ENCODE measurements at regions not wholly inside any gene's neighbourhood (a gene's known extent, or its start where the extent isn't known, plus 50 kb on each side); places are given as distances from the start of the nearest gene placed in this dataset.
"Not testable (repeated sequence)": the region's sequence is repeated elsewhere in the genome, so short reads cannot be mapped to it uniquely, and the experiment has no call there.

DNA sequence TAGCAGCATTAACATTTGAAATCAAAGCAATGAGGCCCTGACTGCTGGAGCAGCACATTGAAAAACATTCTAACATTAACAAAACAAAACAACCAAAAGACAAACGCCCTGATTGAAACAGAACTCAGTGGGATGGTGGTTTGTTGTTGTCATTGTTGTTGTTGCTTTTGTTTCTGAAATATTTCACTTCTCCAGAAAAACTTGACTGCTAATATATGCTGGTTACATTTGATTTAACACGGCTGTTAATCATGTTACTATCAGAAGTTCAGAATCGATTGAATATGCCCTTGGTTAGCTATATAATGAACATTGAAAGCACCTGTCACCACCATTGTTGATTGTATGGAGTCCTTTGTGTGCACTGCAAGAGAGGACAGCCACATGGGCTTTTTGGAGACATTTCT, 790.4 kb upstream of the GALNTL6 start:
- no peak for DNase-seq (ENCODE audit: low read depth in 4 of 4, low spot score in 2 of 4)

DNA sequence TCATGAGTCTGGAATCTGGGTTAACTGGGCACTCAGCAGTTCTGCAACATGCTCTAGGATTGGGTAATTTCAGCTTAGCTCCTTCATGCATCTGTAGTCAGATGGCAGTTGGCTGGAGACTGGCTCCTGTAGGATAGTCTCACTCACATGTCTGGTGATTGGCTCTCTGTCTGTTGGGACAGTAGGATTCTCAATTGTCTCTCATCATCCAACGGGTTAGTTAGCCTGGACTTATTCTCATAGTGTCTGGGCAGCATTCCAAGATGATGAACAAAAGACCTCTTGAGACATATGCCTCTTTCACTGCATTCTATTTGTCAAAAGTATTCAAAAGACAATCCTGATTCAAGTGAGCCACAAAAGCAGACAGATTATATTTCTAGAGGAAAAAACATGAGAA, 795.6 kb upstream of the GALNTL6 start:
- DNase-seq (ENCODE audit: low read depth in 4 of 4, low spot score in 2 of 4) = no peak

DNA sequence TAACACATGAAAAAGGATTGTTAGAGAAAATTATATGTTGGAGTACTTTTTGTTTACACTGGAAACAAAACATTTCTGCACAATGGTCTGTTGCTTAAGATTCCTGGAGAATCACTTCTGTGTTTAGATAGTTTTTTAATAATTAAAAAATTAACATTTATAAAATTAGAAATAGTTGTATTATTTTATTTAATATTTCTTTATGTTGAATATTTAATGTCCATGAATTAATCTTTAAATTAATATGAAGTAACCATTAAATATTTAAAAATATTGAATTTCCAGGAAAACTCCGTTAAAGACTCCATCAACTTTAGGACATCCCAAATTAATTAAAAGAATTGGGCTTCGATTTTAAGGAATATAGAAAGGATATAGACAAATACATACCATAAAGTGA, 797.1 kb upstream of the GALNTL6 start:
- no peak for DNase-seq (ENCODE audit: low read depth in 4 of 4, low spot score in 2 of 4)

DNA sequence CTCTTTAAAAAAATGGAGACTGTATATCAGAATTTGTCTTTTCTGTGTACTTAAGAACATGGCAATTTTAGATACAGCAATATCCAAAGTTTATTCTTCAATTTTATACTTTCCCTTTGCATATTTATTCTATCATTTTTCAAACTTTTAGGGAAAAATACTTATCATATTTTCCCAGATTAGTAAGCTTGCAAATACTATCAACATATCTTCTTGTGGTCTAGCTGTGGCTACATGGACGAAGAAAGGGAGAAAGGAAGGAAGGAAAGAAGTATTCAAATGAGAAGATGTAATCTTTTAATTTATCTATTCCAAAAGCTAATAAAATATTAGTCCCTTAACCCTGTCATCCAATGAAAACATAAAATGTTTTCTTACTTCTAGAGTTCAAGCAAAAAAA, 797.8 kb upstream of the GALNTL6 start:
- DNase-seq (ENCODE audit: low read depth in 4 of 4, low spot score in 2 of 4) = no peak

DNA sequence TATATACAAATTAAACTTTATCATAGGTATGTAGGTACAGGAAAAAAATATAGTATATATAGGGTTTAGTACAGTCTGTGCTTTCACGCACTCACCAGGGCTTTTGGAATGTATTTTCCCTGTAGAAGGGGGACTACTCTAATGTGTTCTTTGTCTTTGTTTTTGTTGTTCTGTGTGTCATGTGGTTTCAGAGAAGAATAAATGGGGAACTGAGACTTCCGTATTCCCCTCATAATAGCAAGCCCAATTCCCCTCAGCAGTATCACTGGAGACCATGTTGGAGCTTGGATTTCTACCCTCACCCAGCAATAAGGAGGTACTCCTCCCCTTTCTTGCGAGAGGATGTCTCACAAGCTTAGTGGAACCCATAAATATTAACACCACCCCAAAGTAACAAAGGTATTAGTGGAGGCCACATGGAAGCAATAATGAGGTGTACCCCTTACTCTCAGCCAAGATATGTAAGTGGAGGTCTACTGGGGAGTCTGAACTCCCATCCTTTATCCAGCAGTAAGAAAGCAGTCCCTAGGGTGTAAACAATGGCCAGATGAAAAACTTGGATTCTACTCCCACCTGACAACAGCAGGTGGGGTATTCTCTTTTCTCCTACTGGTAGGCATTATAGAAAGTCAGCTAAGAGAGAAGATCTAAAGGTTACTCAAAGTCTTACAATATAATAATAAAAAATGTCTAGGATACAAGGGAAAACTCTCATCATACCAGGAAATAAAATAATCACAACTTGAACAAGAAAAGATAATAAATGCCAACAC, 805.4 kb upstream of the GALNTL6 start:
- no peak for DNase-seq (ENCODE audit: low read depth in 4 of 4, low spot score in 2 of 4)

DNA sequence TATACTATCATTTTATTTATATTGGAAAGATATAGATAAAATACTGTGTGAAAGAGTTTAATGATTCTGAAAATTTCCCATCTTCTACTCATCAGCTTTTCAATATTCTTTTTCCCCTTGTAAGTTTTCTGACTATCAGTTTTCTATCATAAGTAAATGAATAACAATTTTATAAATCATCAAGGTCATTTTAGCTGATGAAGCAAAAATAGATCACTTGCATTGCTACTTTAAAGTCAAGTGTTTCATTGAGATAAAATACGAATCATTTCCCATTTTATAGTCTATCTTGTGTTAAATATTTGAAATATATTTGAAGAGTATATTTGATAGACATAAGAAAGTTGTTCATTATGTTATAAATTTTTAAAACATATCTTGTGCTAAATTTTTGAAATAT, 811.0 kb upstream of the GALNTL6 start:
- no peak for DNase-seq (ENCODE audit: low read depth in 4 of 4, low spot score in 2 of 4)

DNA sequence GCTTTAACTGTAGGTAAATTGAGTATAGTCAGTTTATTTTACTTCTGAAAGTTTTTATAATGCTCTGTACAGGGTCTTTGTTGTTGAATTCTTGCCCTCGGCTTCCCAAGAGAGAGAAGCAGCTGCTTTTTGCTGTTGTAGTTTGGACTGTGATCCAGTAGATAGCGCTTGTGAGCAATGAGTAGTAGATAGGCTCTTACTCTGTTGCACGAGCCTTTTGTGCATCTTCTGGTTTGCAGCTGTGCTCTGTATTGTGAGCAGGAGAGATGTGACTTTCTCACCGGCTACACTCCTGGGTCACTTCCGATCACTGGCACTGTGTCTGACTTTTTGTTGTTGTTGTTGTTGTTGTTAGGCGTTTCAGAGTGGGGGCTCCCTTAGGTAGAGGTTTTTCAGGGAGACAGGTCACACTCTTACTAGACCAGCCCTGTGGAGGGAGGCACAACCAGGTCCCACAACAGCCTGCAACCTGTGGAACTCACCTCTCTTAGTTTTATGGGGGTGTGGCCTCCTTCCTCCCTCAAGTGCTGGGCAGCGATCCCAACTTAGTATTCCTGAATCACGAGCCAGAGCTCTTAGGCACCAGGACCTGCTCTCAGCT, 822.1 kb upstream of the GALNTL6 start:
- peak in 3 of 4 donors; percentile 5 to 16 (median 7) for DNase-seq (ENCODE audit: low read depth in 4 of 4, low spot score in 2 of 4)

DNA sequence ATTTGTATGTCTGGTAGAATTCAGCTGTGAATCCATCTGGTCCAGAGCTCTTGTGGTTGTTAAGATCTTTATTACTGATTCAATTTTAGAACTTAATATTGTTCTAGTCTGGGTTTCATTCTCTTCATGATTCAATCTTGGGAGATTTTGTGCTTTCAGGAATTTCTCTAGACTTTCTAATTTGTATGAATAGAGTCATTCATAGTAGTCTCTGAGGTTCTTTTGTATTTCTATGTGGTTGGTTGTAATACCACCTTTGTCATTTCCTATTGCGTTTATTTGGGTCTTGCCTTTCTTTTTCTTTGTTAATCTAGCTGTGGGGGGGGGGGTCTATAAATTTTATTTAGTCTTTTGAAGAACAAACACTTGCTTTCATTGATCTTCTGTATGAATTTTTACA, 824.8 kb upstream of the GALNTL6 start:
- DNase-seq (ENCODE audit: low read depth in 4 of 4, low spot score in 2 of 4) = no peak

DNA sequence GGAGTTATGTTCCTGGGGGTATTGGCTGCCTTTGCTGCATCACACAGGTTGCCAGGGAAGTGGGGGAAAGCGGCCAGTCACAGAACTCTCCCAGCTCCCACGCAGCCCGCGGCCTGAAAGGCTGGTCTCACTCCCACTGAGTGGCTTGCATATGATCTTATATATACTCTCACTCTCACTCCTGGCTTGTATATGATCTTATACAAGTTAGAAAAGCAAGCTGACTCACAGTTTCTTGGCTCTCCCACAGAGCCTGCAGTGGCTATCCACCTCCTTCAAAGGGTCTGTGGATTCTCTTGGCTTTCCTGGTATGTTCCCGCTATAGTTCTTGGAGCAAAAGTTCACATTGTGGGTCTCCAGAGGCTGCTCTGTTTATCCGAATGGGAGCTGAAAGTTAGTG, 833.5 kb upstream of the GALNTL6 start:
- no peak for DNase-seq (ENCODE audit: low read depth in 4 of 4, low spot score in 2 of 4)

DNA sequence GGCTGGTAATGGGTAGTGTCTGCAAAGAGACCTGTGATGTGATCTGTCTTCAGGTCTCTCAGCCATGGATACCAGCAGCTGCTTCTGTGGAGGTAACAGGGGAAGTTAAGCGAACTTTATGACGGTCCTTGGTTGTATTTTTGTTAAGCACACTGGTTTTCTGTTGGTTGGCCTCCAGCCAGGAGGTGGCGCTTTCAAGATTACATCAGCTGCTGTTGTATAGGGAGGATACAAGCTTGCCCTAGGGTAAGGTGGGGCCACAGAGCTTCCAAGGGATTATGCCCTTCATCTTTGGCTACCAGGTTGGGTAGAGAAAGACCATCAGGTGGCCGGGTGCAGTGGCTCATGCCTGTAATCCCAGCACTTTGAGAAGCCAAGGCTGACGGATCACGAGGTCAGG, 834.2 kb upstream of the GALNTL6 start:
- DNase-seq (ENCODE audit: low read depth in 4 of 4, low spot score in 2 of 4) = no peak

DNA sequence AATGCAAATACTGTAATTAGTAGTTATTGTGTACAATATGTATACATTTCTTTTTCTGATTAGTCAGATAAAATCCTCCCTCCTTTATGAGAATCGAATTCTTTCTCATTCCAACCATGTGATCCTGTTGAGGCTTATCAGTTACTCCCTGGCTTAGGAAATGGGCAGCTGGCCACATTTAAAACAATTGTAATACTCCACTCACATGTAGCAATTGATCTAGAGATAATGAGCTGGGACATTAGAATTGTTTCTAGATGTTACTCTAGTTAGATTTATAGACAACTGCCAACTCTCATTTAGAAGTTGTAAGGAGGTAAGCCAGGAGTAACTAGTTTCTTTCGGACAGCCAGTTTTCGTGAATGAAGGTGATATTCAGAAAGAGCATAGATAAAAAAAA, 859.3 kb upstream of the AADAT start:
- no peak for DNase-seq (ENCODE audit: low read depth in 4 of 4, low spot score in 2 of 4)

DNA sequence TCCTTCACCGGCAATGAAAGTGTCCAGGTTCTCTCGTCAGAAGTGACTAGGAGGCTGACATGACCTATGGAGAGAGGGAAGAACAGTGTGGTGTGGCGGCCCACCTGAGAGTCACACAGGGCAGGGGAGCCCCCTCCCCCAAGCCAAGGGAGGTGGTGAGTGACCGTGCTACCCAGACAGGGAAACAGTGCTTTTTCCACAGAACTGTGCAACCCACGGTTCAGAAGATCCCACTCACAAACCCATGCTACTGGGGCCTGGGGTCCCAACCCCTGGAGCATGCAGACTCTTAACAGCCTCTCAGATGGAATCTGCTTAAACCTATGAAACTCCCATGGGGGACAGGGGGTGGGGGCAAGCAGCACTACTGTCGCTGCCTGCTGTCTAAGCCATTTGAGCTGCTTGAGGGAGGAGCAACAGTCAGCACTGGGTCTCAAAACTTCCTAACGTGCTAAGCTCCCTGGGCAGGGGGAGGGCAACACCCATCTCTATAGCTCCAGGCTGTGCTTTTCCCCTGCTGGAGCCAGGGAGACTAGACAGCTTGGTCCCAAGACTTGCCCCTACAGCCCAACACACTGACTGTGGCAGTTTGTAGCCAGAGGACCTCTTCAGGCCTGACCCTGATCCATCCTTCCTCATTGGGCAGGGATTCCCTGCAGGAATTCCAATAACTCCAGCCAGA, 850.4 kb upstream of the AADAT start:
- DNase-seq (ENCODE audit: low read depth in 4 of 4, low spot score in 2 of 4) = no peak

DNA sequence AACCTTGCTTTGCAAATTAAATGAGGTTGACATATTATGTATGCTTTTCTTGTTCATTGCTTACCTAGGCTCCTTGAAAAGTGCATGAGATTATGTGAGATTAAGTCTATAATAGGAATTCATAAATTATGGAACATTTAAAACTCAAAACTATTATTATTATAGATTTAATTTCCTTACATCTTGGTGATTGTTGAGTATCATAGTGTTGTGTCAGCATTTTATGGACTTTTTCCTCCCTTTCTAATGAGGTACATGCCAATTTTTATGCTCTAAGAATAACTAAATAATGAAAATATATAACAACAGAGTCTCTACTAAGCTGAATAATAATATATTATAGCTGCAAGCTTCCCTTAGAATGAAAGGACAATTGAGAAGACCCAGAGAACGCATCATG, 848.8 kb upstream of the AADAT start:
- DNase-seq (ENCODE audit: low read depth in 4 of 4, low spot score in 2 of 4) = no peak

DNA sequence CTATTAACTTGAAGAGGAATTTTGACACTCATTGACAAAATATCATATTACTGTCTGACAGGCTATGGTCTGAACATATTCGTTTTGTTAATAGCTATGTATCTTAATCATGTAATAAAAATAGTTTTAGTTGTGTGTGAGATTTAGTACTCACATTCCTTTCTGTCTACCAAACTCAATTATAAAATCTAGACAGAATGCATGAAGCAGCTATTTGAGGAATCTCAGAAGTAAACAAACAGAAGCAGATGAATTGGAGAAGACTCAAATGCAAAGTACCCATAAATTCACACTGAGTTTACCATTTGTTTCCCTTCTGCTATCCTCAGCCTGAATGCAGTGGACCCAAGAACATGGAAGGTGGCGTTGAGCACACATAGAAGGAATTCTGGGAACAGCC, 841.6 kb upstream of the AADAT start:
- no peak for DNase-seq (ENCODE audit: low read depth in 4 of 4, low spot score in 2 of 4)

DNA sequence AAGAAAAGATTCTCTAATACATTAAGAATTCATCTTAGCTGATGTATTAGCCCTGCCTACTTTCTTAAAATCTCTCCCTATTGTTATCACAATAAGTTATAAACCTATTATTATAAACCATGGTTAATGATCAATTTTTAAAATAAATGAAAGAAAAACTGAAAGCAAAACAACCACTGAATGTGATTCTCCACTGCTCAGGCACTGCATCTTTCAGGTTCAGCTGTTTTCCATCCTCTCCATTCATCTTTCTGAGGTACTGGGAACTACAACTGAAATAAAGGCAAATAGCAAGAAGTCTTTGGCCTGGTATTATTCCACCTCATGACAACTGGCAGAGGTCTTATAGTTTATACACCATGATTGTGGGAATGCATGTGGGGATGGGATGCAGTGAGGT, 798.9 kb upstream of the AADAT start:
- no peak for DNase-seq (ENCODE audit: low read depth in 4 of 4, low spot score in 2 of 4)

DNA sequence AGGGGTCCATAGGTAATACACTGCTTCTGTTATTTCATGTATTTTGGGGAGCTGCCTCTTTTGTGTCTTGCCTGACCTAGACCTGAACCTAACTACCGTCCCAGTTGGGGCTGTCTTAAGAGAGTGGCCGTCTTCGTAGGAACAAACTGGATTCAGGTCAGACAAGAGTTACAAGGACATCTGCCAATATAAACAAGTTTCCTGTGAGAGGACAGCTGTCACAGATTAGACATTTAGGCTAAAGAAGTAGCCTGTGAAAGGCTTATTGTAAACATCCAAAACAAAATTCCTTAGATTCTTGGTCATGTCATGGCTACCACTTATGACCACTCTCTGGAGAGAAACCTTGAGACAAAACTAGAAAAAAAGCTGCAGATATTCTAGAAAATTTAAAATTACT, 797.6 kb upstream of the AADAT start:
- DNase-seq (ENCODE audit: low read depth in 4 of 4, low spot score in 2 of 4) = no peak

DNA sequence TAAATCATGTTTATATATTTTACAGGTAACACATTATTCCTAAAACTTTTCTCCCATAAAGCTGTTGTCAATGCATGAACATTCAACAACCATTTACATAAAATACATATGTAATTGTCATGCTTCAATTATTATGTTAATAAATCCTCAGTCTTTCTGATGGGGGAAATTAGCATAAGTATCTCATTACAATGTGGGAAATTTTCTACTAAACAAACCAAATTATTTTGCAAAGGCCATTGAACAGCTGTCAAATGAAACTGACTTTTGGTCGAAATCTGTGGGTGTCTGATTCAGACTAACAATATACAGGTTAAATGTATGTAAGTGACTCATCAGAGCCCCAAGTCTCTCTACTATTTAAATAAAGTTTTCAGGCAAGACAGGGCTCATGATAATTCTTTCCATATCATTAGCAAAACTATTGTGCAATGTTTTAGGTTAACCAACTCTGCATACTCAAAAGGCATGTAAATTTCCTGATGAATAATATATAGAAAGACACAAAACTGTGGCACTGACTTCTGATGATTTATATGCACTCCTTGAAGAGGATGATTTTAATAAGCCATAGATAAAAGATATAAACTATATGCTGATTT, 795.3 kb upstream of the AADAT start:
- no peak for DNase-seq (ENCODE audit: low read depth in 4 of 4, low spot score in 2 of 4)

DNA sequence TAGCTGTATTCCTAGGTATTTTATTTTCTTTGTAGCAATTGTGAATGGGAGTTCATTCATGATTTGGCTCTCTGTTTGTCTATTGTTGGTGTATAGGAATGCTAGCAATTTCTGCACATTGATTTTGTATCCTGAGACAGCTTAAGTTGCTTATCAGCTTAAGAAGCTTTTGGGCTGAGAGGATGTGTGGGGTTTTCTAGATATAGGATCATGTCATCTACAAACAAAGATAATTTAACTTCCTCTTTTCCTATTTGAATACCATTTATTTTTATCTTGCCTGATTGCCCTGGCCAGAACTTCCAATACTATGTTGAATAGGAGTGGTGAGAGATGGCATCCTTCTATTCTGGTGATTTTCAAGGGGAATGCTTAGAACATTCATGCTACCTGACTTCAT, 791.9 kb upstream of the AADAT start:
- not testable (repeated sequence) for DNase-seq (ENCODE audit: low read depth in 4 of 4, low spot score in 2 of 4)

DNA sequence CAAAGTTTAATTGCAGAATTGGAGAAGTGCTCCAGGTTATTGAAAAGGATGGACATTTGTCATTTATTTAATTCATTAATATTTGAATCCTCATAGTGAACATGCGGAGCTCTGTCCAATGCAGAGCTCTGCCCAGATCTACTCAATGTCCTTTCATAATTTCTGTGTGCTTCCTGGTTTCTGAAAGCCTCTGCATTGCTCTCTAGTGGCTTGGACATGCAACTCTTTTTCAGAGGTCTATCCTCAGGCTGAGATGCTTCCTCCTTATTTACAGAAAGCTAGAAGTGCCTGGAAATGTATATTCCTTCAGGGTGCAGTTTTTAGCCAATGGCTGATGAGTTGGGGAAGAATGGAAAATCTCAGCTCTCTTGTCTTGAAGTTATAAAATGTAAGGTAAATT, 786.1 kb upstream of the AADAT start:
- no peak for DNase-seq (ENCODE audit: low read depth in 4 of 4, low spot score in 2 of 4)

DNA sequence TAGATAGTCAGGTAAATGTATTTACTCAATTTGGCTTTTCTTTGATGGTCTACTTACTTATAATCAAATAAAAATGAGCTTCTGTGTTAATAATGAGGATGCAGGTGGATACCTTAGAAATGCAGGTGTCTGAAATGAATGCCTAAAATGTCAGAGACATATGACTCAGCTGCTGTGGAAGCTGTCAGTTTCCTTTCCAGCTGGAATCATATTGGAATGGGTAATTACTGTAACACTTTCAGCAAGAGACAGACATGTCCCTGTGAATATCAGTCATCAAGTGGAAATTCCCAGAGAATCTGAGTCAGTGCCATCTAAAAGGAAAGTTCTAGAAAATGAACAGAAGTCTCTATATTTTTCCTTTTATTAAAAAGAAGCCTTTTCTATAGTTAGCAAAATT, 783.0 kb upstream of the AADAT start:
- no peak for DNase-seq (ENCODE audit: low read depth in 4 of 4, low spot score in 2 of 4)

DNA sequence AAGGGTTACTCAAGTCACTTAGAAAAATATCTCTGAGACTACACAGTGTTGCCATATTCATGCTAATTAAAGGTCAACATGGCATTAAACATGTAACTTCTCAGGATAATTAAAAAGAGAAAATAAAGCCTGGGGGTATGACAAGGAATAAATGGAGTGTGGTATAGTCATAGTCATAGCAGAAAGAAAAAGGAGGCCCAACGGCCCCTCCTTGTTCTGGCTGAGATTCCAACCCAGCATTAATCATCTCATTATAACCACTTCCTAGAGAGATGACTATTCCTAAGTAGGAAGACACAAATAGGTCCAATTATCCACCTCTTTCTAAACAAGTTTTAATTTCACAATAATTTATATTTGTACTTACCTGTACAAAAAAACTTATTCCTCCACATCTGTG, 778.4 kb upstream of the AADAT start:
- DNase-seq (ENCODE audit: low read depth in 4 of 4, low spot score in 2 of 4) = no peak

DNA sequence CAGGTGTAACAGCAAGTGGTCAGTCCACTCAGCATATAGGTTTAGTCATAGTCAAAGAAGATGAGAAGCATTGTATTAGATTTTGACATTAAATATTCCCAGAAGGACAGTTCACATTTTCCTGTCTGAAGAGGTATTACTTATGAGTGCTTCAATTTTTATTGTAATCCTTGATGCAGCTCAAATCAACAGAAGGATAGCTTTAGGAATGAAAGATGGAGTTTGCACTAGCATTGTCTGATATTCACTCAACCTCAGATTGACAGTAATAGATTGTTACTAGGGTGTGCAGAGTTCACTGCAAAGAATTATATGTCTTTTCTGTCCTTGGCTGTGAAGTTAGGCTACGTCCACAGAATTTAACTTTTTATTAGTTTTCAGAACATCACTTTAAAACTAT, 764.3 kb upstream of the AADAT start:
- DNase-seq (ENCODE audit: low read depth in 4 of 4, low spot score in 2 of 4) = no peak

All from left renal cortex interstitium (tissue), 4 donors.